Liver (tissue), 3 donors: ENCODE measurements at regions not wholly inside any gene's neighbourhood (a gene's known extent, or its start where the extent isn't known, plus 50 kb on each side); places are given as distances from the start of the nearest gene placed in this dataset.

Experiments used
- ATF3 ChIP-seq: IDR thresholded peaks from 2 replicates; pipeline ENCODE4 v1.6.1; 2016; ENCODE audit warnings: antibody characterized with exemption
- EGR1 ChIP-seq, 2 donors: IDR thresholded peaks; 2 replicates each; pipeline ENCODE4 v1.6.1; 2016 to 2018; ENCODE audit warnings: antibody characterized with exemption in 2 of 2, low read depth in 2 of 2
- FOXA1 ChIP-seq: IDR thresholded peaks from 2 replicates; pipeline ENCODE4 v1.6.1; 2016; ENCODE audit warnings: antibody characterized with exemption
- FOXA2 ChIP-seq: IDR thresholded peaks from 2 replicates; pipeline ENCODE4 v1.6.1; 2016; ENCODE audit warnings: antibody characterized with exemption
- GABPA ChIP-seq, 2 donors: IDR thresholded peaks in 1 of 2; conservative IDR thresholded peaks in 1 of 2; 2 replicates each; pipeline ENCODE4 v1.6.1; 2016; ENCODE audit warnings: antibody characterized with exemption in 2 of 2, mild to moderate bottlenecking in 1 of 2, moderate library complexity in 1 of 2
- HNF4G ChIP-seq: IDR thresholded peaks from 2 replicates; pipeline ENCODE4 v1.6.1; 2016; ENCODE audit warnings: antibody characterized with exemption
- JUND ChIP-seq, 2 donors: IDR thresholded peaks; 2 replicates each; pipeline ENCODE4 v1.6.1; 2016; ENCODE audit warnings: antibody characterized with exemption in 2 of 2
- RXRA ChIP-seq, 2 donors: IDR thresholded peaks; 2 replicates each; pipeline ENCODE4 v1.6.1; 2017 to 2018; ENCODE audit warnings: antibody characterized with exemption in 2 of 2, mild to moderate bottlenecking in 1 of 2
- SP1 ChIP-seq: IDR thresholded peaks from 2 replicates; pipeline ENCODE4 v1.6.1; 2018; ENCODE audit warnings: antibody characterized with exemption, mild to moderate bottlenecking
- TAF1 ChIP-seq: conservative IDR thresholded peaks from 2 replicates; pipeline ENCODE4 v1.6.1; 2016; ENCODE audit warnings: antibody characterized with exemption, mild to moderate bottlenecking
- YY1 ChIP-seq: IDR thresholded peaks from 2 replicates; pipeline ENCODE4 v1.6.1; 2016; ENCODE audit warnings: antibody characterized with exemption, mild to moderate bottlenecking
- ZBTB33 ChIP-seq: IDR thresholded peaks from 2 replicates; pipeline ENCODE4 v1.6.1; 2016; ENCODE audit warnings: antibody characterized with exemption
- TF ChIP-seq, protein P1 (sequence below): IDR thresholded peaks from 2 replicates; pipeline ENCODE4 v1.6.1; 2016; ENCODE audit warnings: antibody characterized with exemption
- TF ChIP-seq, protein P2 (sequence below): fragments of 150-350 bp; IDR thresholded peaks from 2 replicates; pipeline ENCODE4 v1.5.1; 2017; ENCODE audit warnings: improper control_type of control experiment, low read depth, low read length; ENCODE audit not compliant: missing input control
- donor health status: healthy.
- donor health status: healthy.

GRCh38 chr5:23033864-23034263 lies 180.7 kb upstream of the CDH12 start:
- TF ChIP-seq, protein P1, sequence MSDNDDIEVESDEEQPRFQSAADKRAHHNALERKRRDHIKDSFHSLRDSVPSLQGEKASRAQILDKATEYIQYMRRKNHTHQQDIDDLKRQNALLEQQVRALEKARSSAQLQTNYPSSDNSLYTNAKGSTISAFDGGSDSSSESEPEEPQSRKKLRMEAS = no peak
- TF ChIP-seq FOXA2 (no peak), EGR1 (IDR thresholded peaks at IDR 0.05; ENCODE audit: low read depth in 2 of 2) (no peak), GABPA (IDR thresholded peaks at IDR 0.05 in 1 of 2, conservative IDR thresholded peaks at IDR 0.05 in 1 of 2) (no peak), TAF1 (no peak), ZBTB33 (no peak), ATF3 (no peak), YY1 (no peak), JUND (IDR thresholded peaks at IDR 0.05) (no peak), SP1 (peak; percentile 24), FOXA1 (no peak), HNF4G (peak; percentile 39), RXRA (IDR thresholded peaks at IDR 0.05) (no peak)
- TF ChIP-seq, protein P2, sequence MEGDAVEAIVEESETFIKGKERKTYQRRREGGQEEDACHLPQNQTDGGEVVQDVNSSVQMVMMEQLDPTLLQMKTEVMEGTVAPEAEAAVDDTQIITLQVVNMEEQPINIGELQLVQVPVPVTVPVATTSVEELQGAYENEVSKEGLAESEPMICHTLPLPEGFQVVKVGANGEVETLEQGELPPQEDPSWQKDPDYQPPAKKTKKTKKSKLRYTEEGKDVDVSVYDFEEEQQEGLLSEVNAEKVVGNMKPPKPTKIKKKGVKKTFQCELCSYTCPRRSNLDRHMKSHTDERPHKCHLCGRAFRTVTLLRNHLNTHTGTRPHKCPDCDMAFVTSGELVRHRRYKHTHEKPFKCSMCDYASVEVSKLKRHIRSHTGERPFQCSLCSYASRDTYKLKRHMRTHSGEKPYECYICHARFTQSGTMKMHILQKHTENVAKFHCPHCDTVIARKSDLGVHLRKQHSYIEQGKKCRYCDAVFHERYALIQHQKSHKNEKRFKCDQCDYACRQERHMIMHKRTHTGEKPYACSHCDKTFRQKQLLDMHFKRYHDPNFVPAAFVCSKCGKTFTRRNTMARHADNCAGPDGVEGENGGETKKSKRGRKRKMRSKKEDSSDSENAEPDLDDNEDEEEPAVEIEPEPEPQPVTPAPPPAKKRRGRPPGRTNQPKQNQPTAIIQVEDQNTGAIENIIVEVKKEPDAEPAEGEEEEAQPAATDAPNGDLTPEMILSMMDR = no peak
